ENCODE measurements at regions not wholly inside any gene's neighbourhood (a gene's known extent, or its start where the extent isn't known, plus 50 kb on each side); places are given as distances from the start of the nearest gene placed in this dataset.
"Not testable (repeated sequence)": the region's sequence is repeated elsewhere in the genome, so short reads cannot be mapped to it uniquely, and the experiment has no call there.

DNA sequence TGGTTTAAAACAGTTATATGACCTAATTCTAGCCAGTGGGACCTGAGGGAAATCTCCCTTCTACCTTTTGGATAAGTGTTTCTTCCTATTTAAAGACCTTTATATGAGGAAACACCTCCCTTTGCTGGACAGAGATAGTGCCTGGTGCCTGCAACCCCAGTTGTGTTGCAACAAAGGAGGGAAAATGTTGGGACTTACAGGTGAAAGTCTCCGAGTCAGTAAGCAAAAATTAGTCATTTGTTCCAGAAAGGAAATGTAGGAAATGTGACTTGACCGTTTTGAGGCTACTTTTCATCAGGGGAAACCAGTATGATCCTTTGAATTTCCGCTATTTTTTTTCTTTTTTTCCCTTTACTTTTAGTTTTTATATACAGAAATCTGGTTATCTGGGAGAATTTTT is 165.5 kb downstream of the DKK1 start:
- DNase-seq (ENCODE audit: low spot score) = no peak

DNA sequence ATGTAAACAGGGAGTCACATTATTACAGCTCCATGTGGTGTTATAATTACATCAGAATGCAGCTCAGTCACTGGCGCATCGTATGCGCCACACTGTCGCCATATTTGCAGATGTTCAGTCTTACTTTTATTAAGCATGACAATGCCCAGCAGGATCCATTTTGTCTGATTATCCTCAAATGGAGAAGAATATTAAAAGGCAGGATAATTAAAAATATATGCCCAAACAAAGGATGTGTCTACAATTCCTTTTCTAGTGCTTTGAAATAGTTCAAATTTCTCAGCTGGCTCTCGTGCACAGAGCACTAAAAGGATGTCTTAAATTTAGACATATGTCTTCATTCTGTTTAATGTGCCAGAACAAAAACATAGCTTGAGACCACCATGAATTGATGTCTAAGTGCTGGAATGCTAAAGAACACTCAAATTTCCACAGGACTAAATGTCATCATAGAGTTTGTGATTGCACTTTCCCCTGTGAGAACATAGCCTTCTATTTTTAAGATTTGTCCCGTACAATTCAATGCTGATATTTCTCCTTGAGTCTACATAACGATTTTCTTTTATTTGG is 168.0 kb downstream of the DKK1 start:
- DNase-seq (ENCODE audit: low spot score) = no peak

DNA sequence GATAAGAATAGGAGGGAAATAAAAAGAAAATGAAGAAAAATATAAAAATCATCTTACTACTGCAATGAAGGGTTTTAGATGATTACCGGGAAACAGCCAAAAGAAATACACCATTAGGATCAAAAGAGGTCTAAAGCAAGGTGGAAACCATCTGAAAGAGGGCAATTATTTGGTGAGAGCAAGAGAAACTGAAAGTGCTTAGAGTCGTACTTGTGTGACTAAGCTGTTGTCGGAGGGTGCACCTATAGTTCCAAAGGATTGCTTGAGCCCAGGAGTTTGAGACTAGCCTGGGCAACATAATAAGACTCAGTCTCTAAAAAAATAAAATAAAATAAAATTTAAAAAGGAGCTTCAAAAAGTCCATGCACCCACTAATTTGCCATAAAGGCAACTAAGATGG is 169.5 kb downstream of the DKK1 start:
- no peak for DNase-seq (ENCODE audit: low spot score)

DNA sequence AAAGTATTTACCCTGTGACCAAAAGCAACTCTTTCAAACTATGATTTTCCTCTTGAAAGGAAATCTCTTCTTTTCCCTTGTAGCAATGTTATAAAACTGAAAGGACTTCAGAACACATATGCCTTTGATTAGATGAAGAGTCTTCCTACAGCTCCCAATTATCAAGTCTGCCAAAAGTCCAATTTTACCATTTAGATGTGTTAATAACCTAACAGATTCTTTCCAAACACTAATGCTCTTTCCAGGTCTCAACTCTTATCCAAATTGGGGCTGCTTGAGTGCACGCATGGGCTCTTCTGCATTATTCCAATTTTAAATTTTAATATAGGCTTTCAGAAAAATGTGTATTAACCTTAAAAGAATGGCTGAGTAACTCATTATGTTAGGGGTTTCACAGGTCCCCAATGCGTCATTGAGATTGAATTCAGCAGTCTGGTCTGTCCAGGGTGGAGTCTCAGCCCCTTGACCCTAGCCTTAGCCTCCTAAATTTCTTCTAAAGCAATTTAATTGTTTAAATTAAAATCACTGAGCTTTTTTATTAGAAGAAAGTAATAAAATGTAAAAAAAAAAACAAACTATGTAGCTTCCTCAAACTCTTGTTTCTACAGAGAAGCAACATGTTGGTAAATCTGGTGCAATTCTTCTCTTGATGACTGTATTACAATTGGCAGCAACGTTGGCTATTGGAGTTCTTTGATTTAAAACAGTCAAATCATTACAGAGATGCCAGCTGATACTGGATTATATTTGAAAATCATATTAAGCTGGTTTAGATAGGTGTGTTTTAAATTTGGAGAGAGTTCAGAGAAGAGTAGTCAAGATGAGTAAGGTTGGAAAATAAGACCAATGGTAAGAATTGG is 170.4 kb downstream of the DKK1 start:
- no peak for DNase-seq (ENCODE audit: low spot score)

DNA sequence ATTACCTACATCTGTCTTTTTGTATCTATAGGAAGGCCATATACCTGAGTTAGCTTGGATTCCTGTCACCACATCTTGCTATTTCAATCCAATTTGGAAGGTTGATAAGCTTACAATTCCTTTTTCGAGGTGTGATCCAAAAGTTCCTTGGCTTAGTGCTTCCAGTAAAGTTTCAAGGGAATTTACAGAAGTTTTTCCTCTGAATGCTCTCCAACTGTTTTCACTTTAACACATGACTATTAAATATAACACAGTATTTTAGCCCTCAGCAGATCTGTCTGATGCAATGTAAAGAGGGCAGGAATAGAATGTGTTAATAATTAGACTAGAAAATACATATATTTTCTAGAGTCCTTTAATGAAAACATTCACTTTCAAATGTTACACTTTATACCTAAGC is 171.4 kb downstream of the DKK1 start:
- no peak for DNase-seq (ENCODE audit: low spot score)

DNA sequence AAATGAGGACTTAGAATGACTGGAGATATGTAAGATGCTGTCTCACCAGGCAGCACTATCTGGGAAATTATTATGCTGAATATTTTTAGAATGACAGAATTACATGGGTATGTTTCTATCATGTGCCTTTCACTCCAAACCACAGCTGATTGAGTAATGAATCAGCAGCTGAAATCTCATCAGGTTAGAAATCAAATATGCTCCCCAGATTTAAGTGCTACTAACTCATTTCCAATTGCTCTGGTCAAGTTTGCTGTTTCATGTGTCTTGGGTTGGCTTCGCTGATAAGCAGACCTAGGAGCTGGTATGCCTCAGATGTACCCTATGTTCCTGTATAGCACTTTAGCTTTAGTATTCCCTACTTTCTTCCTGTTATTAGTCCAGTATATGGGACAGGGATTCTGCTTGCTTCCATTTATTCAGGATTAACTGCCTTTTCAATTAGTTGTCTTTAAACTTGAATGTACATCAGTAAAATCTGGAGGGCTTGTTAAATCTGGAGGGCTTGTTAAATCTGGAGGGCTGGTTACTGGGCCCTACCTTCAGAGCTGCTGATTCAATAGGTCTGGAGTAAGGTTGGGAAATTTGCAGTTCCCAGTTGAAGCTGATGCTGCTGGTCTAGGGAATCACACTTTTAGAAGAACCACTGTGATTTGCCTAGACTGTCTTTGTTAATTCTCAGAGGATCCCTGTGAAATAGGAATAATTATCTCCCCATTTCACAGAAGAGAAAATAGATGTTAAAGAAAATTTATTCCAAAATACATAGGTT is 172.9 kb downstream of the DKK1 start:
- no peak for DNase-seq (ENCODE audit: low spot score)

- DNase-seq (ENCODE audit: low spot score) = peak; percentile 4
These were observed 174.8 kb downstream of the DKK1 start for GRCh38 chr10:52488606-52489485.

- DNase-seq (ENCODE audit: low spot score) = no peak
These were observed 177.3 kb downstream of the DKK1 start for GRCh38 chr10:52491246-52491995.

DNA sequence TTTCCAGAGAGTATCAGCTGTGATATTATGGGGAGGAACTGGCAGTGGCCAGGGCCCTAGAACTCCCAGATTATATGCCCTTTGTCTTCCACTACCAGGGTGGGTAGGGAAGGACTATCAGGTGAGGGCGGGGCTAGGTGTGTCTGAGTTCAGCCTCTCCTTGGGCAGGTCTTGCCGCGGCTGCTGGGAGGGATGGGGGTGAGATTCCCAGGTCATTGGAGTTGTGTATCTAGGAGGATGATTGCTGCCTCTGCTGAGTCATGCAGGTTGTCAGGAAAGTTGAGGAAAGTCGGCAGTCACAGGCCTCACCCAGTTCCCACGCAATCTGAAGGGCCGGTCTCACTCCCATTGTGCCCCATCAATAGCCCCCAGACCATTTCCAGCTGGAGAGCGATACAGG is 185.2 kb downstream of the DKK1 start:
- DNase-seq (ENCODE audit: low spot score) = no peak

DNA sequence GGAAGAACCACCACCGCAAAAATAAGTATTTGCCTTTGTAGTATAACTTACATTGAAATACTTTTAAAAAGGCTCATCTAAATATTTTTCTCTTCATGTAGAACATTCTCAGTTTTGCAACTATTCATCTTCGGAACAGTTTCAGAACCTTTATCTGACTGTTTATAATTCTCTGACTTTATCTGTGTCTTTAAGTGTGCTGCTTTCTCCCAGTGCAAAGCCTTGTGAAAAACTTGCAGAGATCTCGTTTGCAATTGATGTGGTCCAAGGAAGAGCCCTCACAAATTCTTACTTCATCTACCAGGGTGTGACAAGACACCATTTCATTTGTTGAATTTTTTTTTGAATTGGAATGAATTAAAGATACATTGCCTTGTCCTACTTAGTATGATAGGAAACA is 186.4 kb downstream of the DKK1 start:
- no peak for DNase-seq (ENCODE audit: low spot score)

DNA sequence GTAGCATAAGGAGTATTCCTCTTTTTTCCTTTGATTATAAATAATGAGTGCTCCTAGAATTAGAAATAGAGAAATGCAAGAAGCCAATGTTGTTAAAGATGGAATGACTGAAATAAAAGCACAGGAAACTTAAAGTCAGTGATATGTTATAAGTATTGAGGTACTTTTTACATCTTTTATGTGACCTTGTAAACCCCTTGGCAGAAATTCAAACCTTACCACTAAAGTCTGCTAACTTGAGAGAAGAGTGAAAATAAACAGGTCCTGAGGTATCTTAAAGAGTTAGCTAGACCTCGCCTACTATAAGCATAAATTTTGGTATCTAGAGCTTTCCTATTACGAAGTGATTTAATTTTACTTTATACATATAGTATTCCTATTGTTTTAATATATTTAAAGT is 188.2 kb downstream of the DKK1 start:
- DNase-seq (ENCODE audit: low spot score) = no peak

GRCh38 chr10:52505341-52505740 is 191.3 kb downstream of the DKK1 start:
- not testable (repeated sequence) for DNase-seq (ENCODE audit: low spot score)

DNA sequence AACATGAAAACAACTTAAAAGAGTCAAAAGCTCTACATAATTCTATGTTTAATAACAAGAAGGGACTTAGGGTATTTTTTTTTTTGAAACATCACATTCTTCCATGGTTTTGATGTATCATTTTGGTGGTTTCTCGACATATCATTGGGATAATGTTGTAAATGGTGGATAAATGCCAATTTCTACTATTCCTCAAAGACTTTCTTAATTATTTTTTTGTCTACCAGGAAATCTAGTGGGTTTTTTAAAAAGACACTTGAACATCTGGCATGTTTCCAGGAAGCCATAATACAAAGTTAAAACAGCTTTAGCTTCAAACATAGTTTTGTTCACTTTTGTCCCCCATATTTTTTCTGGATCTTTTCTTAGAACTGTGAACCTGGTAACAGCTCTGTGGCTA is 200.4 kb downstream of the DKK1 start:
- no peak for DNase-seq (ENCODE audit: low spot score)

GRCh38 chr10:52517012-52517411 is 202.9 kb downstream of the DKK1 start:
- no peak for DNase-seq (ENCODE audit: low spot score)

DNA sequence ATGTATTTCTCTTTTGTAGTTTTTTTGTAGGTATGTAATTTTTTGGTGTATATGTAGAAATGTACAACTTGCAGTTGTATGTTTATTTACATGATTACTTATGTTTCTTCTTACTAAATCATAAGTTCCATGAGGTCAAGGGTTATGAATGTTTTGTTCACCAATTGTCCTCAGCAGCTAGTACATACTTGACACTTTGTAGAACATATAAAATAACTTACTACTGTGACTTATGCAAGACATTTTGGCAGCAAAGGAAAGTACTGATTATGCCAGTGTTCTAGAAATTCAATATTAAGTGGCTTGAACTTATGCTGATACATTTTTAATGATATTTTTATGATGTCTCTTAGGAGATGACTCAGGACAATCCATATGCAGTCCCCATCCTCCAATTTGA is 209.6 kb downstream of the DKK1 start:
- DNase-seq (ENCODE audit: low spot score) = no peak

GRCh38 chr10:52525761-52526160 is 211.7 kb downstream of the DKK1 start:
- no peak for DNase-seq (ENCODE audit: low spot score)

- no peak for DNase-seq (ENCODE audit: low spot score)
These were observed 212.3 kb downstream of the DKK1 start for GRCh38 chr10:52526251-52526823.

DNA sequence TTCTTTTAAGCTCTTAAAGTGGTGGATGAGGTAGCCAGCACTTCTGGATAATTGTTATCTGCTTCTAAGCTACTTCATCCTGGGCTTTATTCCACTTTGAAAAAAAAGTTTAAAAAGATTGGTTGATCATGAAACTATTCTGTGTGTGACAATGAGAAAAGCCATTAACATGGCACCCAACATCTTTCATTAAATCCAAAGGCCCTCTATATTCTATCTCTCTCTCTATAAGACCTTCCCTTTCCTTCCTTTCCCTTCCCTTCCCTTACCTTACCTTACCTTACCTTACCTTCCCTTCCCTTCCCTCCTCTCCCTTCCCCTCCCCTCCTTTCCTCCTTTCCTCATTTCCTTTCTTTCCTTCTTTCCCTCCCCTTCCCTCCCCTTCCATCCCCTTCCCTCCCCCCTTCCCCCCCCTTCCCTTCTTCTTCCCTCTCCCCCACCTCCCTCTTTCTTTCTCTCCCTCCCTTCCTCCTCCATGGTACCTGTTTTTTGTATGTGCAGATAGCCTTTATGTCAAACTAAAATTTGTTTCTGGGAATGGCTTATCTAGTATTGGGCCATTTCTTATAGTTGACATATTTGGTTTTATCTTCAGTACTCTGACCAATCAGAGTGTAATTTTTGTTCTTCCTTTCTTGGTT is 218.7 kb downstream of the DKK1 start:
- DNase-seq (ENCODE audit: low spot score) = no peak

DNA sequence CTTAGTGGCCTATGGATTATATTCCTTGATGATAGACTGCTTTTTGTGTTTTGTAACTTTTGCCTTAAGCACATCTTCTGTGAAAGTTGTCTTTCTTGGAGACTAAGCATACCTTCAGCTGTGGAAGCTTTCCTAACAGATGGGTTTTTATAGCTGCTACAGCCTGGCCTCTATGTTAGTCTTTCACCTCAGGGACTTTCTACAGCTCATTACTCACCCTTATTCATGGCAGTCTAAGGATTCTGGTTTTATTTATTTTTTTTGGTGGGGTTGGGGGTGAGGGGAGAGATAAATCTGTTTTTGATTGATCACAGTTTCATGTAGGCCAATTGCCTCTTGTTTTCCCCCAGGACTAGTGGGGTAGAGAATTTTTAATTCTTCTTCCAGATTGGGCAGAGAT is 219.9 kb downstream of the DKK1 start:
- DNase-seq (ENCODE audit: low spot score) = no peak

GRCh38 chr10:52539463-52539862 is 225.4 kb downstream of the DKK1 start:
- DNase-seq (ENCODE audit: low spot score) = no peak
